H9 (cell line): ENCODE measurements at regions not wholly inside any gene's neighbourhood (a gene's known extent, or its start where the extent isn't known, plus 50 kb on each side); places are given as distances from the start of the nearest gene placed in this dataset.

ENCODE experiments used
- DNase-seq: peaks from one replicate; pipeline ENCODE4 v3.0.0-alpha.2; 2017
- H2AFZ ChIP-seq: one replicate; pipeline ENCODE4 v1.6.1; 2013; ENCODE audit warnings: mild to moderate bottlenecking, low read length, control low read depth, moderate library complexity
- H2AK5ac ChIP-seq: 2 replicates; pipeline ENCODE4 v1.6.1; 2013; ENCODE audit warnings: low read length, control low read depth, mixed read lengths; ENCODE audit not compliant: insufficient read length
- H2BK120ac ChIP-seq: one replicate; pipeline ENCODE4 v1.6.1; 2013; ENCODE audit warnings: low read depth, mild to moderate bottlenecking, low read length, control low read depth, inconsistent platforms; ENCODE audit not compliant: poor library complexity, severe bottlenecking
- H2BK12ac ChIP-seq: 2 replicates; pipeline ENCODE4 v1.6.1; 2013; ENCODE audit warnings: low read length, control low read depth, mixed read lengths, low read depth; ENCODE audit not compliant: insufficient read length
- H2BK15ac ChIP-seq: 2 replicates; pipeline ENCODE4 v1.6.1; 2013; ENCODE audit warnings: low read depth, low read length, control low read depth
- H2BK20ac ChIP-seq: one replicate; pipeline ENCODE4 v1.6.1; 2013; ENCODE audit warnings: low read depth, mild to moderate bottlenecking, low read length, control low read depth, inconsistent platforms; ENCODE audit not compliant: poor library complexity, severe bottlenecking
- H2BK5ac ChIP-seq: 2 replicates; pipeline ENCODE4 v1.6.1; 2013; ENCODE audit warnings: low read length, control low read depth, mixed read lengths; ENCODE audit not compliant: insufficient read length
- H3K14ac ChIP-seq: 2 replicates; pipeline ENCODE4 v1.6.1; 2013; ENCODE audit warnings: low read length, control low read depth; ENCODE audit not compliant: insufficient read depth
- H3K18ac ChIP-seq: 2 replicates; pipeline ENCODE4 v1.6.1; 2013; ENCODE audit warnings: low read depth, mild to moderate bottlenecking, mixed read lengths, low read length, control low read depth; ENCODE audit not compliant: insufficient read length
- H3K23ac ChIP-seq: 2 replicates; pipeline ENCODE4 v1.6.1; 2013; ENCODE audit warnings: low read length, control low read depth, mixed read lengths, low read depth; ENCODE audit not compliant: insufficient read length
- H3K23me2 ChIP-seq: 2 replicates; pipeline ENCODE4 v1.6.1; 2013; ENCODE audit warnings: low read depth, mild to moderate bottlenecking, mixed read lengths, low read length, control low read depth; ENCODE audit not compliant: insufficient read length, poor library complexity, severe bottlenecking
- H3K27ac ChIP-seq: 2 replicates; pipeline ENCODE4 v1.5.1; 2013; ENCODE audit warnings: low read length, control low read depth, mixed read lengths, low read depth; ENCODE audit not compliant: insufficient read length
- H3K27me3 ChIP-seq: 2 replicates; pipeline ENCODE4 v1.6.1; 2013; ENCODE audit warnings: low read length, control low read depth, inconsistent platforms; ENCODE audit not compliant: insufficient read depth
- H3K4ac ChIP-seq: 2 replicates; pipeline ENCODE4 v1.6.1; 2013; ENCODE audit warnings: low read depth, mild to moderate bottlenecking, control low read depth, inconsistent platforms, low read length, moderate library complexity
- H3K4me1 ChIP-seq: 2 replicates; pipeline ENCODE4 v1.6.1; 2013; ENCODE audit warnings: low read length, control low read depth, inconsistent platforms; ENCODE audit not compliant: insufficient read depth
- H3K4me2 ChIP-seq: 2 replicates; pipeline ENCODE4 v1.6.1; 2013; ENCODE audit warnings: low read length, control low read depth, mixed read lengths; ENCODE audit not compliant: insufficient read length, insufficient read depth
- H3K56ac ChIP-seq: 2 replicates; pipeline ENCODE4 v1.6.1; 2013; ENCODE audit warnings: low read depth, mild to moderate bottlenecking, mixed read lengths, low read length, control low read depth; ENCODE audit not compliant: insufficient read length
- H3K79me1 ChIP-seq: 2 replicates; pipeline ENCODE4 v1.6.1; 2013; ENCODE audit warnings: low read depth, mild to moderate bottlenecking, moderate library complexity, low read length, control low read depth, inconsistent platforms; ENCODE audit not compliant: insufficient read depth, poor library complexity, severe bottlenecking
- H3K79me2 ChIP-seq: 2 replicates; pipeline ENCODE4 v1.6.1; 2013; ENCODE audit warnings: low read length, control low read depth, inconsistent platforms; ENCODE audit not compliant: insufficient read depth
- H3K9ac ChIP-seq: 2 replicates; pipeline ENCODE4 v1.6.1; 2013; ENCODE audit warnings: low read length, control low read depth, mixed read lengths; ENCODE audit not compliant: insufficient read length; ENCODE audit errors: extremely low read depth
- H3K9me3 ChIP-seq: one replicate; pipeline ENCODE4 v1.6.1; 2013; ENCODE audit warnings: low read depth, low read length, inconsistent platforms; ENCODE audit not compliant: control insufficient read depth
- H3T11ph ChIP-seq: one replicate; pipeline ENCODE4 v1.6.1; 2013; ENCODE audit warnings: mild to moderate bottlenecking, low read length, control low read depth, inconsistent platforms
- H4K20me1 ChIP-seq: one replicate; pipeline ENCODE4 v1.6.1; 2013; ENCODE audit not compliant: control insufficient read depth, insufficient read length, insufficient read depth
- H4K5ac ChIP-seq: 2 replicates; pipeline ENCODE4 v1.6.1; 2013; ENCODE audit warnings: low read depth, mild to moderate bottlenecking, mixed read lengths, low read length, control low read depth; ENCODE audit not compliant: insufficient read length
- H4K8ac ChIP-seq: replicated peaks from 2 replicates; pipeline ENCODE4 v1.6.1; 2013; ENCODE audit warnings: low read length, control low read depth, mixed read lengths, low read depth; ENCODE audit not compliant: insufficient read length
- H4K91ac ChIP-seq: 2 replicates; pipeline ENCODE4 v1.6.1; 2013; ENCODE audit warnings: low read depth, mild to moderate bottlenecking, moderate library complexity, mixed read lengths, low read length, control low read depth; ENCODE audit not compliant: insufficient read length
- H3K27ac Mint-ChIP-seq, 3 experiments: 2 replicates in 2 of 3; 3 replicates in 1 of 3; pipeline ENCODE4 v1.8.0; 2020 to 2021; ENCODE audit warnings: mixed read lengths in 3 of 3, mild to moderate bottlenecking in 1 of 3, moderate library complexity in 1 of 3
- H3K27me3 Mint-ChIP-seq: 2 replicates; pipeline ENCODE4 v1.8.0; 2021; ENCODE audit warnings: low read depth, mild to moderate bottlenecking, moderate library complexity, mixed read lengths
- H3K36me3 Mint-ChIP-seq, 3 experiments: 2 replicates in 2 of 3; 3 replicates in 1 of 3; pipeline ENCODE4 v1.8.0; 2020 to 2021; ENCODE audit warnings: low read depth in 3 of 3, mixed read lengths in 3 of 3; ENCODE audit not compliant: insufficient read depth in 1 of 3
- H3K4me1 Mint-ChIP-seq, 2 experiments: 2 replicates each; pipeline ENCODE4 v1.8.0; 2020; ENCODE audit warnings: mixed read lengths in 2 of 2
- H3K4me3 Mint-ChIP-seq, 2 experiments: 2 replicates in 1 of 2; 3 replicates in 1 of 2; pipeline ENCODE4 v1.8.0; 2020 to 2021; ENCODE audit warnings: mild to moderate bottlenecking in 2 of 2, mixed read lengths in 2 of 2, moderate library complexity in 1 of 2
- H3K9me3 Mint-ChIP-seq, 2 experiments: 2 replicates in 1 of 2; 3 replicates in 1 of 2; pipeline ENCODE4 v1.8.0; 2020; ENCODE audit warnings: mild to moderate bottlenecking in 2 of 2, mixed read lengths in 2 of 2, moderate library complexity in 1 of 2
- CTCF ChIP-seq: fragments of 200-600 bp; sonication (generic); conservative IDR thresholded peaks from 3 replicates; pipeline ENCODE4 v1.8.0; 2021; ENCODE audit warnings: antibody characterized with exemption, mild to moderate bottlenecking
- WGBS: extraction: QIAGEN DNeasy Blood & Tissue Kit; methylation state at CpG from one replicate; pipeline ENCODE4 v1.1.7; 2013; ENCODE audit warnings: missing lambda C conversion rate, low lambda C conversion rate, mixed read lengths; ENCODE audit not compliant: insufficient read length; ENCODE audit errors: extremely low coverage; 5-methylcytosine and 5-hydroxymethylcytosine counted together

GRCh38 chr4:28209371-28209924, 1348.8 kb downstream of the STIM2 start:
- Histone ChIP-seq H4K8ac (no peak overlapping the region), H3K9me3 (no peaks in the 10 kb centered on the region), H3K4me2 (no peak overlapping the region), H2AK5ac (no peak overlapping the region), H3K27me3 (no peaks in the 10 kb centered on the region), H3K27ac (no peak overlapping the region), H3K18ac (no peak overlapping the region), H2BK5ac (no peak overlapping the region), H3K23me2 (no peaks in the 10 kb centered on the region), H2AFZ (no peak overlapping the region), H3K4ac (no peak overlapping the region), H3K23ac (no peak overlapping the region), H3K56ac (no peak overlapping the region), H4K91ac (no peak overlapping the region), H3K14ac (no peak overlapping the region), H2BK20ac (no peak overlapping the region), H3K4me1 (no peaks in the 10 kb centered on the region), H2BK120ac (no peak overlapping the region), H4K5ac (no peak overlapping the region), H4K20me1 (no peaks in the 10 kb centered on the region), H3T11ph (no peak overlapping the region), H3K79me2 (no peaks in the 10 kb centered on the region), H2BK15ac (no peak overlapping the region), H2BK12ac (no peak overlapping the region), H3K79me1 (no peaks in the 10 kb centered on the region), H3K9ac (no peak overlapping the region)
- no peak for DNase-seq
- Mint-ChIP-seq H3K27ac (no peak overlapping the region), H3K4me1 (no peaks in the 10 kb centered on the region), H3K4me3 (no peak overlapping the region), H3K9me3 (peaks cover 8 to 25% of the 10 kb centered on the region in 2 experiments), H3K36me3 (peaks cover 11 to 18% (median 12%) of the 10 kb centered on the region in 3 experiments), H3K27me3 (no peaks in the 10 kb centered on the region)
- TF ChIP-seq CTCF, result no peak
- WGBS, result no CpG with 5 or more reads among the region's 1 CpG
